Smooth muscle cell (in vitro differentiated cells): ENCODE measurements at regions not wholly inside any gene's neighbourhood (a gene's known extent, or its start where the extent isn't known, plus 50 kb on each side); places are given as distances from the start of the nearest gene placed in this dataset.

Experiments
- DNase-seq: peaks from one replicate; lab custom pipeline; 2025; ENCODE audit not compliant: unreplicated experiment; lab: John Stamatoyannopoulos, UW
- H2AFZ ChIP-seq: fragments of 200-600 bp; sonication (generic); 2 replicates; pipeline ENCODE4 v1.6.0; 2016; ENCODE audit warnings: antibody characterized with exemption, low read depth, mild to moderate bottlenecking
- H3F3A ChIP-seq: fragments of 200-600 bp; sonication (generic); 2 replicates; pipeline ENCODE4 v1.6.0; 2017; ENCODE audit warnings: antibody characterized with exemption, low read depth
- H3K27ac ChIP-seq: fragments of 200-600 bp; sonication (generic); 2 replicates; pipeline ENCODE4 v1.5.1; 2016; ENCODE audit warnings: low read depth, mild to moderate bottlenecking
- H3K27me3 ChIP-seq: fragments of 200-600 bp; sonication (generic); 2 replicates; pipeline ENCODE4 v1.6.1; 2016; ENCODE audit warnings: low read depth, mild to moderate bottlenecking
- H3K36me3 ChIP-seq: fragments of 200-600 bp; sonication (generic); 2 replicates; pipeline ENCODE4 v1.5.1; 2016; ENCODE audit warnings: low read depth
- H3K4me1 ChIP-seq: fragments of 200-600 bp; sonication (generic); 2 replicates; pipeline ENCODE4 v1.5.1; 2016; ENCODE audit warnings: low read depth
- H3K4me2 ChIP-seq: fragments of 200-600 bp; sonication (generic); 2 replicates; pipeline ENCODE4 v1.6.0; 2016; ENCODE audit warnings: mild to moderate bottlenecking
- H3K4me3 ChIP-seq: fragments of 200-600 bp; sonication (generic); 2 replicates; pipeline ENCODE4 v1.5.1; 2016; ENCODE audit warnings: mild to moderate bottlenecking
- H3K79me2 ChIP-seq: fragments of 200-600 bp; sonication (generic); 2 replicates; pipeline ENCODE4 v1.6.0; 2016; ENCODE audit warnings: low read depth, mild to moderate bottlenecking
- H3K9ac ChIP-seq: fragments of 200-600 bp; sonication (generic); 2 replicates; pipeline ENCODE4 v1.6.0; 2016; ENCODE audit warnings: low read depth
- H3K9me3 ChIP-seq: fragments of 200-600 bp; sonication (generic); replicated peaks from 2 replicates; pipeline ENCODE4 v1.5.1; 2016; ENCODE audit warnings: low read depth
- H4K20me1 ChIP-seq: fragments of 200-600 bp; sonication (generic); 2 replicates; pipeline ENCODE4 v1.6.0; 2016; ENCODE audit warnings: low read depth
- WGBS: methylation state at CpG from one replicate; pipeline ENCODE4 v1.1.7; 2016; ENCODE audit warnings: low lambda C conversion rate; 5-methylcytosine and 5-hydroxymethylcytosine counted together
- TF ChIP-seq, protein P1 (sequence below): fragments of 200-600 bp; sonication (generic); IDR thresholded peaks from 2 replicates; pipeline ENCODE4 v1.5.1; 2017; ENCODE audit warnings: borderline replicate concordance, mild to moderate bottlenecking, antibody characterized with exemption; ENCODE audit not compliant: insufficient read depth, poor library complexity, severe bottlenecking

DNA sequence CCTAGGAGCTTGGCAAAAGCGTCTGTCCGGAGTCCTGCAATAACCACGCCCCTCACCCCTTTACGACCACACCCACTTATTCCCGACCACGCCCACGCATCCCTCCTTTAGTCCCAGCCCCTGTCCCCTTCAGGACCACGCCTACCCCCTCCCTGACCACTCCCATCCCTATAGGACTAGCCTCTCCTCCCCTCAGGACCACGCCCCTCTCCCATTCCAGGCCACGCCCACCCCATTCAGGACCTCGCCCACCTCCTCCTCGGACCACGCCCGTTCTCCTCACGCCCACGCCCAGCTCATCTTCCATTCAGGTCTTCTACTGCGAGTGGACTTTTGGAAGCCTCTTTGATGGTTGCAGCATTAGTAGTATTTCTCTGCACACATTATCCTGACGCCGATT, 131.2 kb upstream of the STX18 start:
- TF ChIP-seq, protein P1, sequence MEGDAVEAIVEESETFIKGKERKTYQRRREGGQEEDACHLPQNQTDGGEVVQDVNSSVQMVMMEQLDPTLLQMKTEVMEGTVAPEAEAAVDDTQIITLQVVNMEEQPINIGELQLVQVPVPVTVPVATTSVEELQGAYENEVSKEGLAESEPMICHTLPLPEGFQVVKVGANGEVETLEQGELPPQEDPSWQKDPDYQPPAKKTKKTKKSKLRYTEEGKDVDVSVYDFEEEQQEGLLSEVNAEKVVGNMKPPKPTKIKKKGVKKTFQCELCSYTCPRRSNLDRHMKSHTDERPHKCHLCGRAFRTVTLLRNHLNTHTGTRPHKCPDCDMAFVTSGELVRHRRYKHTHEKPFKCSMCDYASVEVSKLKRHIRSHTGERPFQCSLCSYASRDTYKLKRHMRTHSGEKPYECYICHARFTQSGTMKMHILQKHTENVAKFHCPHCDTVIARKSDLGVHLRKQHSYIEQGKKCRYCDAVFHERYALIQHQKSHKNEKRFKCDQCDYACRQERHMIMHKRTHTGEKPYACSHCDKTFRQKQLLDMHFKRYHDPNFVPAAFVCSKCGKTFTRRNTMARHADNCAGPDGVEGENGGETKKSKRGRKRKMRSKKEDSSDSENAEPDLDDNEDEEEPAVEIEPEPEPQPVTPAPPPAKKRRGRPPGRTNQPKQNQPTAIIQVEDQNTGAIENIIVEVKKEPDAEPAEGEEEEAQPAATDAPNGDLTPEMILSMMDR, result no peak

GRCh38 chr4:4672402-4672801, 130.6 kb upstream of the STX18 start:
- Histone ChIP-seq H3K27me3 (no peaks in the 10 kb centered on the region), H3F3A (peaks cover 22% of the 10 kb centered on the region), H4K20me1 (no peaks in the 10 kb centered on the region), H3K4me3 (no peak overlapping the region), H2AFZ (no peak overlapping the region), H3K9me3 (no peaks in the 10 kb centered on the region), H3K27ac (no peak overlapping the region), H3K36me3 (no peaks in the 10 kb centered on the region), H3K4me1 (peaks cover 16% of the 10 kb centered on the region), H3K9ac (no peak overlapping the region), H3K79me2 (no peaks in the 10 kb centered on the region), H3K4me2 (no peak overlapping the region)
- TF ChIP-seq, protein P1, result no peak
- 74% methylated on average over 8 of the region's 8 CpGs for WGBS
- DNase-seq, result no peak

More for the DNA sequence above, 131.2 kb upstream of the STX18 start:
- H2AFZ ChIP-seq, result no peak overlapping the region
- H3F3A ChIP-seq, result peaks cover 25% of the 10 kb centered on the region
- no peaks in the 10 kb centered on the region for H3K79me2 ChIP-seq
- H3K27ac ChIP-seq, result no peak overlapping the region
- H3K9me3 ChIP-seq, result no peaks in the 10 kb centered on the region
- no peaks in the 10 kb centered on the region for H4K20me1 ChIP-seq
- WGBS, result 39% methylated on average over 18 of the region's 19 CpGs
- peaks cover 16% of the 10 kb centered on the region for H3K4me1 ChIP-seq
- DNase-seq, result no peak
- no peak overlapping the region for H3K4me2 ChIP-seq
- no peak overlapping the region for H3K4me3 ChIP-seq
- H3K36me3 ChIP-seq, result no peaks in the 10 kb centered on the region
- no peak overlapping the region for H3K9ac ChIP-seq
- no peaks in the 10 kb centered on the region for H3K27me3 ChIP-seq

DNA sequence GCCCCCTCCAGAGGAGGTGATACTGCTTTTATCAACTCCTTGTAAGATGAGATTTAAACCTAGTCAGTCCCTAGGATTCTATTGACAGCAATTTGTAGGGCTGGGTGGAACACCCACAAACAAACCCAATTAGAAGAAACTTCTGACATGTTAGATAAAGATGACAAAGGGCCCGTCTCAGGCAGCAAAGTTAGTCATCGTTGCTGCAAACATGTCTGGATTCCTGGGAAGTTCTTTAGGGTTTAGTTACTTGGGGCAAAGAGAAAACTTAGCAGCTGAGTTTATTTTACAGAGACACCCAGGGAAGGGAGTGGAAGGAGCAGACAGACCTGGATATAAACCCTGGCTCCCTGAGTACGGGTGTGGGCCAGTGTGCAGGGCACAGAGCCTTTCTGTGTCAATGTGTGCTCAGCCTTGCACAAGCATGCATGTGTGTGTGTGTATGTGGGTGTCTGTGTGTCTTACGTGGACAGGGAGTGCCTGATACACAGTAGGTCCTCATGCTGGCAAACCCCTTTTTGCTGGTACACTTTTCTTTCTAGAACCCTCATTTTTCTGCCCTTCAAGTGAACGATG, 130.0 kb upstream of the STX18 start:
- 43% methylated on average over 5 of the region's 5 CpGs for WGBS
- H3K4me2 ChIP-seq, result peak overlapping the region; percentile 23
- DNase-seq, result no peak

More for the DNA sequence above, 130.0 kb upstream of the STX18 start:
- Histone ChIP-seq H3K79me2 (no peaks in the 10 kb centered on the region), H3K9ac (no peak overlapping the region), H3K9me3 (no peaks in the 10 kb centered on the region), H4K20me1 (no peaks in the 10 kb centered on the region), H3K27me3 (no peaks in the 10 kb centered on the region), H3K4me1 (peaks cover 18% of the 10 kb centered on the region), H3K4me3 (no peak overlapping the region), H2AFZ (no peak overlapping the region), H3K36me3 (no peaks in the 10 kb centered on the region), H3K27ac (no peak overlapping the region), H3F3A (peaks cover 17% of the 10 kb centered on the region)
- TF ChIP-seq, protein P1, result no peak
